Suprapubic skin (tissue), 4 donors: ENCODE measurements at regions not wholly inside any gene's neighbourhood (a gene's known extent, or its start where the extent isn't known, plus 50 kb on each side); places are given as distances from the start of the nearest gene placed in this dataset.
"Not testable (repeated sequence)": the region's sequence is repeated elsewhere in the genome, so short reads cannot be mapped to it uniquely, and the experiment has no call there.

ENCODE experiments used
- EP300 ChIP-seq: sonication (generic); formaldehyde crosslinking; IDR thresholded peaks from one replicate; pipeline ENCODE4 v1.6.1; 2017; ENCODE audit warnings: antibody characterized with exemption
- POLR2A ChIP-seq, 2 donors: fragments of 450-650 bp; IDR thresholded peaks; one replicate each; pipeline ENCODE4 v1.6.1; 2017; ENCODE audit warnings: antibody characterized with exemption in 2 of 2, mild to moderate bottlenecking in 2 of 2, moderate library complexity in 2 of 2
- POLR2AphosphoS5 ChIP-seq, 3 donors: sonication (generic); formaldehyde crosslinking; IDR thresholded peaks; one replicate each; pipeline ENCODE4 v1.6.1; 2017; ENCODE audit warnings: antibody characterized with exemption in 3 of 3
- TF ChIP-seq, protein P1 (sequence below), 2 donors: fragments of 200-600 bp in 1 of 2; fragments of 450-650 bp in 1 of 2; sonication (generic) in 1 of 2; IDR thresholded peaks; one replicate each; pipeline ENCODE4 v1.5.1; 2016 to 2019; ENCODE audit warnings: antibody characterized with exemption in 2 of 2, mild to moderate bottlenecking in 1 of 2, moderate library complexity in 1 of 2

DNA sequence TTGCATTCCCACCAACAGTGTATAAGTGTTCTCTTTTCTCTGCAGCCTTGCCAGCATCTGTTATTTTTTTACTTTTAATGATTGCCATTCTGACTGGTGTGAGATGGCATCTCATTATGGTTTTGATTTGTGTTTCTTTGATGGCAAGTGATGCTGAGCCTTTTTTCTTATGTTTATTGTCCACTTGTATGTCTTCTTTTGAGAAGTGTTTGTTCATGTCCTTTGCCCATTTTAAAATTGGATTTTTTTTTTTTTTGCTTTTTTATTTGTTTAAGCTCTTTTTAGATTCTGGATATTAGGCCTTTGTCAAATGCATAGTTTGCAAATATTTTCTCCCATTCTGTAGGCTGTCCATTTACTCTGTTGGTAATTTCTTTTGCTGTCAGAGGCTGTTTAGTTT, 134.4 kb downstream of the APIP start:
- TF ChIP-seq POLR2AphosphoS5 (IDR thresholded peaks at IDR 0.05); POLR2A (IDR thresholded peaks at IDR 0.05); EP300: not testable (repeated sequence)
- TF ChIP-seq, protein P1, sequence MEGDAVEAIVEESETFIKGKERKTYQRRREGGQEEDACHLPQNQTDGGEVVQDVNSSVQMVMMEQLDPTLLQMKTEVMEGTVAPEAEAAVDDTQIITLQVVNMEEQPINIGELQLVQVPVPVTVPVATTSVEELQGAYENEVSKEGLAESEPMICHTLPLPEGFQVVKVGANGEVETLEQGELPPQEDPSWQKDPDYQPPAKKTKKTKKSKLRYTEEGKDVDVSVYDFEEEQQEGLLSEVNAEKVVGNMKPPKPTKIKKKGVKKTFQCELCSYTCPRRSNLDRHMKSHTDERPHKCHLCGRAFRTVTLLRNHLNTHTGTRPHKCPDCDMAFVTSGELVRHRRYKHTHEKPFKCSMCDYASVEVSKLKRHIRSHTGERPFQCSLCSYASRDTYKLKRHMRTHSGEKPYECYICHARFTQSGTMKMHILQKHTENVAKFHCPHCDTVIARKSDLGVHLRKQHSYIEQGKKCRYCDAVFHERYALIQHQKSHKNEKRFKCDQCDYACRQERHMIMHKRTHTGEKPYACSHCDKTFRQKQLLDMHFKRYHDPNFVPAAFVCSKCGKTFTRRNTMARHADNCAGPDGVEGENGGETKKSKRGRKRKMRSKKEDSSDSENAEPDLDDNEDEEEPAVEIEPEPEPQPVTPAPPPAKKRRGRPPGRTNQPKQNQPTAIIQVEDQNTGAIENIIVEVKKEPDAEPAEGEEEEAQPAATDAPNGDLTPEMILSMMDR (IDR thresholded peaks at IDR 0.05) = not testable (repeated sequence)
